H1 (cell line): ENCODE measurements at regions not wholly inside any gene's neighbourhood (a gene's known extent, or its start where the extent isn't known, plus 50 kb on each side); places are given as distances from the start of the nearest gene placed in this dataset.

Source experiments
- CTCF ChIA-PET: fragments of 300-600 bp; sonication (Branson Sonifier 250); formaldehyde crosslinking; loops from one replicate; lab custom pipeline; 2021; ENCODE audit not compliant: partially characterized antibody; lab: Charles Lee
- POLR2A ChIA-PET: fragments of 300-600 bp; sonication (Branson Sonifier 250); formaldehyde crosslinking; loops from one replicate; lab custom pipeline; 2021; ENCODE audit warnings: inconsistent platforms; ENCODE audit not compliant: partially characterized antibody; lab: Charles Lee
- DNase-seq, 2 experiments: peaks; one replicate each; pipeline versions ENCODE4 v3.0.0 to v3.0.0-alpha.2; 2010 to 2022; ENCODE audit warnings: low spot score in 2 of 2, low read depth in 1 of 2, mixed read lengths in 1 of 2
- FAIRE-seq: peaks from 2 replicates; lab custom pipeline; 2011; peaks lifted over from hg19 to GRCh38; lab: Jason Lieb, UNC
- H2AFZ ChIP-seq: 2 replicates; pipeline ENCODE4 v1.8.1; 2012; ENCODE audit warnings: low read length, inconsistent platforms
- H2AK5ac ChIP-seq: 2 replicates; pipeline ENCODE4 v1.6.1; 2013; ENCODE audit warnings: low read depth, low read length
- H2BK120ac ChIP-seq: replicated peaks from 2 replicates; pipeline ENCODE3; 2013; ENCODE audit warnings: low read depth, low read length, inconsistent platforms
- H2BK12ac ChIP-seq: 2 replicates; pipeline ENCODE4 v1.6.1; 2013; ENCODE audit warnings: low read depth, low read length
- H2BK15ac ChIP-seq: 2 replicates; pipeline ENCODE4 v1.6.1; 2013; ENCODE audit warnings: low read length
- H2BK20ac ChIP-seq: 2 replicates; pipeline ENCODE4 v1.6.1; 2013; ENCODE audit warnings: low read length
- H2BK5ac ChIP-seq: 2 replicates; pipeline ENCODE4 v1.6.1; 2013; ENCODE audit warnings: low read depth, low read length
- H3K14ac ChIP-seq: 2 replicates; pipeline ENCODE4 v1.6.1; 2013; ENCODE audit warnings: inconsistent platforms; ENCODE audit not compliant: insufficient read length
- H3K18ac ChIP-seq: 2 replicates; pipeline ENCODE4 v1.6.1; 2013; ENCODE audit warnings: low read length; ENCODE audit errors: extremely low read depth
- H3K23ac ChIP-seq: 2 replicates; pipeline ENCODE4 v1.6.1; 2013; ENCODE audit warnings: inconsistent platforms; ENCODE audit not compliant: insufficient read length
- H3K23me2 ChIP-seq: 2 replicates; pipeline ENCODE4 v1.6.1; 2013; ENCODE audit warnings: low read depth, low read length
- H3K27ac ChIP-seq: 2 replicates; pipeline ENCODE4 v1.6.1; 2011; ENCODE audit warnings: low read depth, low read length, inconsistent platforms
- H3K27me3 ChIP-seq, 4 experiments: replicated peaks in 1 of 4; 1 replicate in 1 of 4; 2 replicates in 3 of 4; pipeline versions ENCODE4 v1.6.1 to v1.8.1; 2011 to 2013; ENCODE audit warnings: low read length in 3 of 4, mild to moderate bottlenecking in 3 of 4, inconsistent platforms in 2 of 4, mixed read lengths in 2 of 4, moderate library complexity in 1 of 4; ENCODE audit not compliant: control insufficient read depth in 3 of 4, insufficient read depth in 3 of 4; ENCODE audit errors: extremely low read depth in 1 of 4
- H3K36me3 ChIP-seq, 4 experiments: 2 replicates each; pipeline versions ENCODE4 v1.6.1 to v1.8.1; 2011 to 2013; ENCODE audit warnings: mild to moderate bottlenecking in 4 of 4, low read length in 3 of 4, moderate library complexity in 2 of 4, control low read depth in 1 of 4, inconsistent platforms in 1 of 4; ENCODE audit not compliant: insufficient read depth in 4 of 4, control insufficient read depth in 2 of 4
- H3K4ac ChIP-seq: replicated peaks from 2 replicates; pipeline ENCODE3; 2013; ENCODE audit warnings: low read length, low read depth, mixed read lengths, inconsistent platforms; ENCODE audit not compliant: insufficient read length
- H3K4me1 ChIP-seq, 4 experiments: replicated peaks in 1 of 4; 1 replicate in 1 of 4; 2 replicates in 3 of 4; pipeline versions ENCODE4 v1.6.1 to v1.8.1; 2011 to 2013; ENCODE audit warnings: low read length in 3 of 4, inconsistent platforms in 2 of 4, mixed read lengths in 1 of 4; ENCODE audit not compliant: insufficient read depth in 4 of 4, control insufficient read depth in 3 of 4
- H3K4me2 ChIP-seq, 2 experiments: 2 replicates each; pipeline versions ENCODE4 v1.6.1 to v1.8.1; 2011 to 2013; ENCODE audit warnings: low read depth in 2 of 2, low read length in 2 of 2, control low read depth in 1 of 2, inconsistent platforms in 1 of 2, mild to moderate bottlenecking in 1 of 2; ENCODE audit not compliant: insufficient read depth in 1 of 2
- H3K4me3 ChIP-seq, 4 experiments: fragments of 200-600, 300-600 bp in 1 of 4; sonication (generic), shearing (Covaris generic), sonication (Bioruptor Twin) in 1 of 4; 2 replicates each; pipeline versions ENCODE4 v1.5.1 to v1.8.1; 2011 to 2016; ENCODE audit warnings: low read length in 4 of 4, low read depth in 3 of 4, control low read depth in 2 of 4, inconsistent platforms in 2 of 4, mild to moderate bottlenecking in 2 of 4, mixed read lengths in 1 of 4, moderate library complexity in 1 of 4; ENCODE audit not compliant: insufficient read depth in 2 of 4; ENCODE audit errors: extremely low read depth in 1 of 4
- H3K56ac ChIP-seq: replicated peaks from 2 replicates; pipeline ENCODE3; 2013; ENCODE audit warnings: low read depth, mild to moderate bottlenecking, mixed read lengths, low read length, inconsistent platforms; ENCODE audit not compliant: insufficient read length
- H3K79me1 ChIP-seq: 2 replicates; pipeline ENCODE4 v1.6.1; 2013; ENCODE audit warnings: low read depth, low read length, control low read depth
- H3K79me2 ChIP-seq, 2 experiments: 2 replicates each; pipeline versions ENCODE4 v1.6.1 to v1.8.1; 2012 to 2013; ENCODE audit warnings: low read length in 2 of 2, mild to moderate bottlenecking in 2 of 2, inconsistent platforms in 1 of 2; ENCODE audit not compliant: insufficient read depth in 2 of 2, control insufficient read depth in 1 of 2
- H3K9ac ChIP-seq, 4 experiments: replicated peaks in 1 of 4; 1 replicate in 1 of 4; 2 replicates in 3 of 4; pipeline versions ENCODE4 v1.6.1 to v1.8.1; 2011 to 2013; ENCODE audit warnings: low read depth in 3 of 4, low read length in 3 of 4, control low read depth in 2 of 4, mild to moderate bottlenecking in 2 of 4, moderate library complexity in 2 of 4, inconsistent platforms in 1 of 4; ENCODE audit errors: extremely low read depth in 1 of 4
- H3K9me3 ChIP-seq, 2 experiments: 2 replicates each; pipeline versions ENCODE4 v1.6.1 to v1.8.1; 2012 to 2013; ENCODE audit warnings: mild to moderate bottlenecking in 2 of 2, moderate library complexity in 2 of 2, control low read depth in 1 of 2, inconsistent platforms in 1 of 2, low read depth in 1 of 2, low read length in 1 of 2, mixed read lengths in 1 of 2; ENCODE audit not compliant: insufficient read depth in 2 of 2
- H4K20me1 ChIP-seq, 2 experiments: replicated peaks in 1 of 2; 2 replicates each; pipeline versions ENCODE3 to v1.8.1; 2011 to 2013; ENCODE audit warnings: inconsistent platforms in 2 of 2, low read length in 2 of 2, mild to moderate bottlenecking in 1 of 2; ENCODE audit not compliant: insufficient read depth in 2 of 2, control insufficient read depth in 1 of 2
- H4K5ac ChIP-seq: 2 replicates; pipeline ENCODE4 v1.6.1; 2013; ENCODE audit warnings: low read length, low read depth, mixed read lengths, inconsistent platforms; ENCODE audit not compliant: insufficient read length
- H4K8ac ChIP-seq: 2 replicates; pipeline ENCODE4 v1.8.0; 2013; ENCODE audit warnings: mild to moderate bottlenecking, moderate library complexity, low read length, inconsistent platforms; ENCODE audit not compliant: insufficient read depth; ENCODE audit errors: extremely low read depth
- H4K91ac ChIP-seq: replicated peaks from 2 replicates; pipeline ENCODE3; 2013; ENCODE audit warnings: low read length, mixed read lengths, inconsistent platforms; ENCODE audit not compliant: insufficient read length
- ATF2 ChIP-seq: IDR thresholded peaks from 2 replicates; pipeline ENCODE4 v1.6.1; 2012; ENCODE audit warnings: low read length, inconsistent platforms
- NANOG ChIP-seq: IDR thresholded peaks from 2 replicates; pipeline ENCODE4 v1.6.1; 2011; ENCODE audit warnings: low read length, low read depth, mild to moderate bottlenecking, inconsistent platforms; ENCODE audit not compliant: insufficient read depth, poor library complexity, severe bottlenecking
- NRF1 ChIP-seq: IDR thresholded peaks from 2 replicates; pipeline ENCODE4 v1.6.1; 2011; ENCODE audit warnings: mild to moderate bottlenecking, low read depth, low read length, improper control_type of control experiment
- PHF8 ChIP-seq: fragments of 200-600 bp; sonication (generic); conservative IDR thresholded peaks from 2 replicates; pipeline ENCODE4 v1.7.1; 2012; ENCODE audit warnings: low read depth, mild to moderate bottlenecking, inconsistent platforms, low read length, moderate library complexity
- RBBP5 ChIP-seq: IDR thresholded peaks from 2 replicates; pipeline ENCODE4 v1.7.1; 2012; ENCODE audit warnings: low read depth, mild to moderate bottlenecking, inconsistent platforms, low read length, moderate library complexity, borderline replicate concordance
- RNF2 ChIP-seq: fragments of 200-900, 300-1000 bp; sonication (generic); IDR thresholded peaks from 2 replicates; pipeline ENCODE4 v1.7.1; 2016; ENCODE audit warnings: borderline replicate concordance, low read depth, mild to moderate bottlenecking, antibody characterized with exemption, low read length; ENCODE audit not compliant: poor library complexity, severe bottlenecking; ENCODE audit errors: missing control alignments
- SAP30 ChIP-seq: fragments of 300-600 bp; sonication (generic); IDR thresholded peaks from 2 replicates; pipeline ENCODE4 v1.7.1; 2012; ENCODE audit warnings: low read length, moderate library complexity, mild to moderate bottlenecking, inconsistent platforms; ENCODE audit not compliant: insufficient read depth, insufficient replicate concordance
- SIN3A ChIP-seq, 2 experiments: IDR thresholded peaks in 1 of 2; conservative IDR thresholded peaks in 1 of 2; 2 replicates each; pipeline ENCODE4 v1.6.1; 2011 to 2012; ENCODE audit warnings: low read length in 2 of 2, improper control_type of control experiment in 1 of 2, low read depth in 1 of 2, mild to moderate bottlenecking in 1 of 2
- SIRT6 ChIP-seq: IDR thresholded peaks from one replicate; pipeline ENCODE4 v1.7.1; 2012; ENCODE audit warnings: low read length, inconsistent platforms
- SRF ChIP-seq: IDR thresholded peaks from 2 replicates; pipeline ENCODE4 v1.6.1; 2011; ENCODE audit warnings: mild to moderate bottlenecking, low read depth, low read length, moderate library complexity
- TBP ChIP-seq: IDR thresholded peaks from 2 replicates; pipeline ENCODE4 v1.6.1; 2011; ENCODE audit warnings: low read depth, low read length, improper control_type of control experiment
- WGBS, 2 experiments: shearing (Covaris generic) in 1 of 2; methylation state at CpG; one replicate each; pipeline versions ENCODE4 v1.1.6 to v1.1.7; 2013 to 2015; ENCODE audit warnings: low lambda C conversion rate in 2 of 2, mixed read lengths in 2 of 2, inconsistent platforms in 1 of 2, low coverage in 1 of 2, missing lambda C conversion rate in 1 of 2; ENCODE audit not compliant: insufficient replicate concordance in 2 of 2, insufficient coverage in 1 of 2, insufficient read length in 1 of 2; ENCODE audit errors: extremely low coverage in 1 of 2, missing lambda C conversion rate in 1 of 2; 5-methylcytosine and 5-hydroxymethylcytosine counted together

- Histone ChIP-seq H3K23me2 (no peaks in the 10 kb centered on the region), H4K91ac (no peak overlapping the region), H2BK20ac (no peak overlapping the region), H2BK5ac (no peak overlapping the region), H3K23ac (no peak overlapping the region), H4K8ac (0 out of 2 replicates have a peak overlapping the region, but pooled peaks have one; percentile 19), H3K36me3 (no peaks in the 10 kb centered on the region), H2AK5ac (no peak overlapping the region), H3K79me2 (no peaks in the 10 kb centered on the region), H2BK120ac (no peak overlapping the region), H3K79me1 (no peaks in the 10 kb centered on the region), H2BK12ac (no peak overlapping the region), H4K5ac (no peak overlapping the region), H2AFZ (no peak overlapping the region), H3K9me3 (no peaks in the 10 kb centered on the region), H3K18ac (no peak overlapping the region), H3K27me3 (no peaks in the 10 kb centered on the region; a peak in 1 of 7 replicates), H3K4me1 (no peaks in the 10 kb centered on the region), H3K4me2 (no peak overlapping the region), H2BK15ac (no peak overlapping the region), H3K56ac (no peak overlapping the region), H3K4me3 (no peak overlapping the region), H3K9ac (no peak overlapping the region), H3K27ac (no peak overlapping the region), H4K20me1 (no peaks in the 10 kb centered on the region), H3K14ac (no peak overlapping the region), H3K4ac (no peak overlapping the region)
- DNase-seq = no peak
- 93% methylated on average over 10 of the region's 10 CpGs; no CpG with 5 or more reads in 1 of the 2 experiments for WGBS, 2 experiments
- POLR2A ChIA-PET = no interaction called here
- CTCF ChIA-PET = interaction anchor here (1.1 to 17.3 kb wide), 9 partner anchors 9 to 180 kb away, joined by 3 to 283 read pairs (median 4); no protein-coding TSS in a partner anchor
- FAIRE-seq = no peak
- TF ChIP-seq SIRT6 = no peak
- TF ChIP-seq NRF1 = no peak
- TF ChIP-seq ATF2 = no peak
- TF ChIP-seq SRF = no peak
- TF ChIP-seq TBP = no peak
- no peak for TF ChIP-seq RNF2
- no peak for TF ChIP-seq SAP30
- TF ChIP-seq RBBP5 = no peak
- no peak for TF ChIP-seq NANOG
- no peak for TF ChIP-seq PHF8
- TF ChIP-seq SIN3A (conservative IDR thresholded peaks at IDR 0.05 in 1 of 2, IDR thresholded peaks at IDR 0.05 in 1 of 2; ENCODE audit: low read depth in 1 of 2, low read length in 2 of 2) = no peak
These were observed 157.3 kb upstream of the NPVF start for GRCh38 chr7:25385506-25386136.
